Stimulated activated CD4-positive, alpha-beta T cell treated with anti-CD3 and anti-CD28 coated beads, TNF-alpha, amount 100 ng/mL, for 1 hour (primary cell): ENCODE measurements at regions not wholly inside any gene's neighbourhood (a gene's known extent, or its start where the extent isn't known, plus 50 kb on each side); places are given as distances from the start of the nearest gene placed in this dataset.
"Not testable (repeated sequence)": the region's sequence is repeated elsewhere in the genome, so short reads cannot be mapped to it uniquely, and the experiment has no call there.

Experiments used
- DNase-seq, 3 donors: peaks; one replicate each; pipeline ENCODE4 v3.0.0-alpha.2; 2020; ENCODE audit warnings: low read depth in 3 of 3, low spot score in 1 of 3

DNA sequence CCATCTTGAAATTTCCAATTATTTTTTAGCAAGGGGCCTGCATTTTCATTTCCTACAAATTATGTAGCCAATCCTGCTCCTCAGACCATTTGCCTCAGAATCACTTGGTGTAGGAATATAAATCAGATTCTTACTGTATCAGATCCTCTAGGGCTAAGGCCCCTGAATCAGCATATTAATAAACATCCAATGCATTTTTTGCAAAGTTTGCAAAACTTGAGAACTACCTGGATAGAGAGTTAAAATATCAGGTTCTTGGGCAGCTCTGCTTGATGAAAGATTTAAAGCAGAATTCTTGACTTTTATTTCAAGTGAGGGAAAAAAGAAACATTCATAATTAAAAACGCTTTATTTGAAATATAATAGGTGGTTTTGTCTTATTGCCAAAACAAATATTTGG lies 82.2 kb upstream of the MAN1A1 start:
- no peak for DNase-seq

DNA sequence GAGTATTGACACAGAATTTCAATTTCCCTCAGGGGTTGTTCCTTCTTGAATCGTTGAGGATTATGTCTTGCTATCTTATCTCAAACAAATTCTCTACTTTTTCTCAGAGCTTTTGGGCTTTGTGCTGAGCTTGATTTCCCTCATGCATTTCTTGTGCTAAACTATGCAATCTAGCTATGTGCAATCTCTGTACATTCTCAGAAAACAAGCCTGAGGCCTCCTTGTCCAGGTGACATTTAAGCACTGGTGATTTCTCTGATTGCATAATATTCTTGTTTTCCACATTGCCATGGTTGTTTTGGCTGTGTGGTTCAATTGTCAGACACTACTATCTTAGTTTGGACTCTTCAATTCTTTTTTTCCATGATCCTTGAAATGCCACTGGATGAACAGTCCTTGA lies 81.2 kb upstream of the MAN1A1 start:
- DNase-seq: no peak

DNA sequence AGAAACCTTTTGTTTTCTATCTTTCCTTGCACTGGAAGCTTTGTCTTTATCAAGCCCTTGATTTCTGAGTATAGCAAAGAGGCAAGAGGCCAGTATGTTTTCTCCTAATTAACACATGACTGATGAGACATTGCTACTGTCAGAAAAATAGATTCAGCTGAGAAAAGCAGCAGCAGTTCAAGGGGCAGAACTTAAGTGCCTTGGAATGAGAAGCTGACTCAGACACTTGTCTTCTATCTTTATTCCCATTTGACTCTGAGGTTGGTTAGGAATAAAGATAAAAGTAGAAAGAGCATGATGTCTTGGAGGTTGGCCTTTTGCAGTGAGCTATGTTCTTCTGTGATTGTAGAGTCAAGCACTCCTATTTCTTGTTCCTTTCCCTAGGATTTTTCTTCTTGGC lies 79.1 kb upstream of the MAN1A1 start:
- DNase-seq: no peak

DNA sequence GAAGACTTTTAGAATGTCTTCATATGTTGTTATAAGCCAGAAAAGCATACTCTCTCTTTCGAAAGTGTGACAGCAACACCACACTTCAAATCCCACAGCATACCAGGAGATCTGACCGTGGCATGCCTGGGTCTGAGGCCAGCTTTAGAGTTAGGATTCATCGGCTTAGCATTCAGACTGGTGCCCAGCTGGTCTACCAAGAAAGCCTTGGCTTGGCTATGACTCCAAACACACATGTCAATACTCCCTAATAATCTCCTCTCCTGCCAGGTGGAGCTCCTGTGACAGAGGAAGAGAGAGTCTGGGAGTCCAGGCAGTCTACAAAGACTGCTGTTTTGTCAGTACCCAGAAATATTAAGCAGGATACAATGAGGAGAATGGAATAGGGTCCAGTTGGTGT lies 77.1 kb upstream of the MAN1A1 start:
- DNase-seq: no peak

DNA sequence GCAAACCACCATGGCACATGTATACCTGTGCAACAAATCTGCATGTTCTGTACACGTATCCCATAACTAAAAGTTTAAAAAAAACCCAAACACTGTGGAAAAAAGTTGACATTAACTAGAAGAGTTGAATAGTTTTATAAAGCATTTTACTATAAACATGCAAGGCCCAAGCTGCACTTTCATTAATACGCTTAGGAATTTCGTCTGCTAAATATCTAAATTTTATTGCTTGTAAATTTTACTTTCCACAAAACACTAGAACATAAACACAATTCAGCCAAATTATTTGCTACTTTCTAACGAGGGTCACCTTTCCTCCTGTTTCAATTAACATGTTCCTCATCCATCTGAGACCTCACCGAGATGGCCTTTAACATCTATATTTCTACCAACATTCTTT lies 74.4 kb upstream of the MAN1A1 start:
- no peak for DNase-seq

DNA sequence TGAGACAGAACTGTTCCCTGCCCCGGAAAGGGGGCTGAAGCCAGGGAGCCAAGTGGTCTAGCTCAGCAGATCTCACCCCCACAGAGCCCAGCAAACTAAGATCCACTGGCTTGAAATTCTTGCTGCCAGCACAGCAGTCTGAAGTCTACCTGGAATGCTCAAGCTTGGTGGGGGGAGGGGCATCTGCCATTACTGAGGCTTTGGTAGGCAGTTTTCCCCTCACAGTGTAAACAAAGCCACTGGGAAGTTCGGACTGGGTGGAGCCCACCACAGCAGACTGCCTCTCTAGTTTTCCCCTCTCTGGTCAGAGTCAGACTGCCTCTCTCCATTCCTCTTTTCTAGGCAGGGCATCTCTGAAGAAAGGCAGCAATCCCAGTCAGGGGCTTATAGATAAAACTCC lies 68.5 kb upstream of the MAN1A1 start:
- DNase-seq: not testable (repeated sequence)

DNA sequence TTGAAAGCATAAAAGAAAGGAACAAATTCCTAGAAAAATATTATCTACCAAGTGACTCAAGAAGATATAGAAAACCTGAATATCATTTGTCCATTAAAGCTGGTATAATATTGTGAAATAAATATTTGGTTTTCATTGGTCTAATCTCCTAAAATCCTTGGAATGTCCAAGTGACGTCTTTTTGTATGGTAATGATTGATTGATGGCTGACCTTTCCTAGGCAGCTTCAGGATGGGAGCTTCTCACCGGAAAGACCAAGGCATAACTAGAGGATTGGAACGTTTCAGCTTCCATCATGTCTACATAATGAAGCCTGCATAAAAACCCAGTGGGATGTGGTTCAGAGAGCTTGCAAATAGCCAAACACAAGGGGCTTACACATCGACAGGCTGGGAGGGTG lies 57.6 kb upstream of the MAN1A1 start:
- DNase-seq: no peak

DNA sequence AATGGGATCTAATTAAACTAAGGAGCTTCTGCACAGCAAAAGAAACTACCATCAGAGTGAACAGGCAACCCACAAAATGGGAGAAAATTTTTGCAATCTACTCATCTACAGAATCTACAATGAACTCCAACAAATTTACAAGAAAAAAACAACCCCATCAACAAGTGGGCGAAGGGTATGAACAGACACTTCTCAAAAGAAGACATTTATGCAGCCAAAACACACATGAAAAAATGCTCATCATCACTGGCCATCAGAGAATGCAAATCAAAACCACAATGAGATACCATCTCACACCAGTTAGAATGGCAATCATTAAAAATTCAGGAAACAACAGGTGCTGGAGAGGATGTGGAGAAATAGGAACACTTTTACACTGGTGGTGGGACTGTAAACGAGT lies 55.6 kb upstream of the MAN1A1 start:
- not testable (repeated sequence) for DNase-seq
